HCT116 (cell line): ENCODE measurements at regions not wholly inside any gene's neighbourhood (a gene's known extent, or its start where the extent isn't known, plus 50 kb on each side); places are given as distances from the start of the nearest gene placed in this dataset.

Experiments used
- ATAC-seq: fragments of 200-7000 bp; cut with Tn5 transposase; 2 replicates; pipeline ENCODE4 v1.9.1; 2020; ENCODE audit warnings: mild to moderate bottlenecking, moderate library complexity
- BruUV-seq: library from RNA; stranded (reverse); fragments of 400-500 nt; replicated peaks from 2 replicates; lab custom pipeline; 2021; lab: Mats Ljungman, UMichigan
- CTCF ChIA-PET: fragments of 300-600 bp; sonication (Branson Sonifier 250); formaldehyde crosslinking; loops from one replicate; lab custom pipeline; 2021; ENCODE audit warnings: antibody characterized with exemption; lab: Charles Lee
- POLR2A ChIA-PET: fragments of 300-600, 350-600 bp; sonication (Branson Sonifier 250); formaldehyde crosslinking; loops from one replicate; lab custom pipeline; 2021; ENCODE audit warnings: antibody characterized with exemption; lab: Charles Lee
- RAD21 ChIA-PET, 2 experiments: fragments of 300-600 bp; sonication (Branson Sonifier 250); formaldehyde crosslinking; loops; one replicate each; lab custom pipeline; 2023; ENCODE audit warnings: low total read pairs in 2 of 2; ENCODE audit not compliant: uncharacterized antibody in 2 of 2, unreplicated experiment in 2 of 2, low non-redundant PET in 1 of 2; lab: Charles Lee
- DNase-seq: peaks from one replicate; pipeline ENCODE4 v3.0.0-alpha.2; 2010; ENCODE audit warnings: low read depth, low spot score
- H2AFZ ChIP-seq: fragments of 200-600 bp; shearing (Covaris generic), sonication (generic); 2 replicates; pipeline ENCODE4 v1.6.1; 2017; ENCODE audit warnings: low read depth, mixed run types, mixed read lengths, antibody characterized with exemption, low read length; ENCODE audit not compliant: poor library complexity, severe bottlenecking
- H3K27ac ChIP-seq: 2 replicates; pipeline ENCODE4 v1.5.1; 2012; ENCODE audit warnings: low read depth, low read length
- H3K27me3 ChIP-seq: fragments of 200-600 bp; sonication (generic); 2 replicates; pipeline ENCODE4 v1.6.1; 2016; ENCODE audit warnings: mixed run types, low read length, mixed read lengths; ENCODE audit not compliant: insufficient read depth
- H3K36me3 ChIP-seq, 2 experiments: fragments of 200-500 bp in 1 of 2; fragments of 200-600 bp in 1 of 2; sonication (Bioruptor generic) in 1 of 2; sonication (generic) in 1 of 2; 2 replicates each; pipeline versions ENCODE4 v1.5.1 to v1.6.1; 2014 to 2016; ENCODE audit warnings: low read length in 2 of 2, inconsistent platforms in 1 of 2, mixed read lengths in 1 of 2, mixed run types in 1 of 2; ENCODE audit not compliant: insufficient read depth in 2 of 2, control insufficient read depth in 1 of 2
- H3K4me1 ChIP-seq, 2 experiments: fragments of 200-600 bp in 1 of 2; sonication (generic) in 1 of 2; 2 replicates each; pipeline versions ENCODE4 v1.5.1 to v1.6.1; 2012 to 2017; ENCODE audit warnings: low read length in 2 of 2, inconsistent platforms in 1 of 2, mild to moderate bottlenecking in 1 of 2, mixed read lengths in 1 of 2, mixed run types in 1 of 2, moderate library complexity in 1 of 2; ENCODE audit not compliant: insufficient read depth in 2 of 2, control insufficient read depth in 1 of 2
- H3K4me2 ChIP-seq: fragments of 200-600 bp; sonication (generic); 2 replicates; pipeline ENCODE4 v1.6.1; 2017; ENCODE audit warnings: mixed run types, low read length, mixed read lengths
- H3K4me3 ChIP-seq, 2 experiments: fragments of 200-600 bp in 1 of 2; sonication (generic) in 1 of 2; replicated peaks in 1 of 2; 2 replicates each; pipeline ENCODE4 v1.5.1; 2011 to 2016; ENCODE audit warnings: low read length in 2 of 2, control low read depth in 1 of 2, low read depth in 1 of 2, mild to moderate bottlenecking in 1 of 2, mixed read lengths in 1 of 2, mixed run types in 1 of 2
- H3K79me2 ChIP-seq: fragments of 200-600 bp; sonication (generic); 2 replicates; pipeline ENCODE4 v1.6.1; 2017; ENCODE audit warnings: mild to moderate bottlenecking, mixed run types, low read length, moderate library complexity, mixed read lengths; ENCODE audit not compliant: insufficient read depth
- H3K9ac ChIP-seq: fragments of 200-600 bp; sonication (generic); 2 replicates; pipeline ENCODE4 v1.6.1; 2016; ENCODE audit warnings: low read length, mixed read lengths
- H3K9me2 ChIP-seq: fragments of 200-600 bp; sonication (generic), shearing (Covaris generic); 2 replicates; pipeline ENCODE4 v1.6.1; 2017; ENCODE audit warnings: mixed run types, mild to moderate bottlenecking, moderate library complexity; ENCODE audit not compliant: insufficient read depth
- H3K9me3 ChIP-seq, 2 experiments: fragments of 200-500 bp in 1 of 2; fragments of 200-600 bp in 1 of 2; sonication (Bioruptor generic) in 1 of 2; sonication (generic) in 1 of 2; 2 replicates each; pipeline ENCODE4 v1.6.1; 2014 to 2017; ENCODE audit warnings: low read length in 2 of 2, mixed read lengths in 2 of 2, inconsistent platforms in 1 of 2, low read depth in 1 of 2, mild to moderate bottlenecking in 1 of 2, mixed run types in 1 of 2, moderate library complexity in 1 of 2; ENCODE audit not compliant: control insufficient read depth in 1 of 2, insufficient read depth in 1 of 2
- H4K20me1 ChIP-seq: fragments of 200-600 bp; sonication (generic), shearing (Covaris generic); 2 replicates; pipeline ENCODE4 v1.6.1; 2017; ENCODE audit warnings: mixed run types, mild to moderate bottlenecking, moderate library complexity; ENCODE audit not compliant: insufficient read depth
- ATF3 ChIP-seq: IDR thresholded peaks from 2 replicates; pipeline ENCODE4 v1.6.1; 2012
- CBX3 ChIP-seq: IDR thresholded peaks from 2 replicates; pipeline ENCODE4 v1.6.1; 2012; ENCODE audit warnings: low read depth
- ELF1 ChIP-seq: IDR thresholded peaks from 2 replicates; pipeline ENCODE4 v1.6.1; 2012; ENCODE audit warnings: low read depth, borderline replicate concordance
- EZH2 ChIP-seq: fragments of 200-600 bp; sonication (generic); IDR thresholded peaks from 2 replicates; pipeline ENCODE4 v1.6.1; 2017; ENCODE audit warnings: antibody characterized with exemption, mixed run types
- EZH2phosphoT487 ChIP-seq: fragments of 200-600 bp; IDR thresholded peaks from 2 replicates; pipeline ENCODE4 v1.6.1; 2018; ENCODE audit warnings: antibody characterized with exemption, borderline replicate concordance
- JUND ChIP-seq: IDR thresholded peaks from 2 replicates; pipeline ENCODE4 v1.6.1; 2012
- MAX ChIP-seq: IDR thresholded peaks from 2 replicates; pipeline ENCODE4 v1.6.1; 2012
- POLR2A ChIP-seq: IDR thresholded peaks from 2 replicates; pipeline ENCODE4 v1.7.0; 2011; ENCODE audit warnings: borderline replicate concordance; ENCODE audit not compliant: insufficient read depth, insufficient read length; ENCODE audit errors: extremely low read depth
- POLR2AphosphoS5 ChIP-seq: IDR thresholded peaks from 2 replicates; pipeline ENCODE4 v1.6.1; 2011; ENCODE audit warnings: mild to moderate bottlenecking, low read depth, low read length, moderate library complexity
- RAD21 ChIP-seq: IDR thresholded peaks from 2 replicates; pipeline ENCODE4 v1.6.1; 2012; ENCODE audit warnings: low read depth, mild to moderate bottlenecking
- REST ChIP-seq: IDR thresholded peaks from 2 replicates; pipeline ENCODE4 v1.6.1; 2012; ENCODE audit warnings: low read depth
- SIN3A ChIP-seq: IDR thresholded peaks from 2 replicates; pipeline ENCODE4 v1.6.1; 2012; ENCODE audit warnings: low read depth
- SP1 ChIP-seq: IDR thresholded peaks from 2 replicates; pipeline ENCODE4 v1.6.1; 2012; ENCODE audit warnings: low read depth
- SRF ChIP-seq: IDR thresholded peaks from 2 replicates; pipeline ENCODE4 v1.6.1; 2012; ENCODE audit warnings: low read depth
- TCF7L2 ChIP-seq: IDR thresholded peaks from 2 replicates; pipeline ENCODE4 v1.7.0; 2011; ENCODE audit warnings: borderline replicate concordance, inconsistent platforms; ENCODE audit not compliant: insufficient read depth, insufficient read length; ENCODE audit errors: extremely low read depth
- YY1 ChIP-seq: IDR thresholded peaks from 2 replicates; pipeline ENCODE4 v1.6.1; 2011; ENCODE audit warnings: low read length, low read depth, moderate library complexity, mild to moderate bottlenecking; ENCODE audit not compliant: insufficient replicate concordance; ENCODE audit errors: extremely low read depth
- ZFX ChIP-seq: fragments of 450-650 bp; IDR thresholded peaks from 2 replicates; pipeline ENCODE4 v1.6.1; 2017
- ZNF274 ChIP-seq: fragments of 200-500 bp; sonication (Bioruptor generic); IDR thresholded peaks from 2 replicates; pipeline ENCODE4 v1.6.1; 2014; ENCODE audit warnings: mild to moderate bottlenecking, low read depth, low read length, inconsistent platforms
- intact Hi-C: fragments of 100-400 bp; cut with micrococcal nuclease; formaldehyde crosslinking; loops from 2 replicates; pipeline ENCODE4 v1.10.0; 2022

GRCh38 chr2:216555274-216555673, 56.6 kb downstream of the RPL37A start:
- Histone ChIP-seq H4K20me1 (no peaks in the 10 kb centered on the region), H3K4me1 (peaks cover 4 to 9% of the 10 kb centered on the region in 2 experiments; a peak in 2 of 4 replicates), H3K27ac (no peak overlapping the region), H2AFZ (no peak overlapping the region), H3K36me3 (no peaks in the 10 kb centered on the region), H3K9me3 (no peaks in the 10 kb centered on the region), H3K9me2 (no peaks in the 10 kb centered on the region), H3K9ac (no peak overlapping the region), H3K4me3 (no peak overlapping the region), H3K27me3 (no peaks in the 10 kb centered on the region), H3K79me2 (no peaks in the 10 kb centered on the region), H3K4me2 (no peak overlapping the region)
- intact Hi-C loops = no loop called here
- BruUV-seq = no TSS peak
- TF ChIP-seq ATF3 (no peak), JUND (no peak), ZFX (no peak), SP1 (no peak), MAX (no peak), REST (no peak), EZH2phosphoT487 (no peak), ELF1 (no peak), ZNF274 (no peak), POLR2AphosphoS5 (no peak), CBX3 (no peak), RAD21 (no peak), TCF7L2 (no peak), SRF (no peak), EZH2 (no peak), POLR2A (no peak), SIN3A (no peak), YY1 (no peak)
- CTCF ChIA-PET = no interaction called here
- ATAC-seq (no peak), DNase-seq (no peak)
- POLR2A ChIA-PET = no interaction called here
- RAD21 ChIA-PET = no interaction called here
